Pancreas (tissue), 10 donors: ENCODE measurements at regions not wholly inside any gene's neighbourhood (a gene's known extent, or its start where the extent isn't known, plus 50 kb on each side); places are given as distances from the start of the nearest gene placed in this dataset.

Source experiments
- ATAC-seq, 4 donors: fragments of 200-7000 bp; cut with Tn5 transposase; one replicate each; pipeline versions ENCODE4 v1.8.0 to v1.9.1; 2020; ENCODE audit warnings: mild to moderate bottlenecking in 4 of 4, moderate library complexity in 4 of 4
- DNase-seq, 6 donors: peaks; one replicate each; pipeline ENCODE4 v3.0.0-alpha.2; 2020
- FAIRE-seq: peaks from 2 replicates; lab custom pipeline; 2012; peaks lifted over from hg19 to GRCh38; lab: Jason Lieb, UNC
- H3K27ac ChIP-seq, 4 donors: fragments of 200-600 bp; sonication (generic); 1 replicate in 3 of 4; 2 replicates in 1 of 4; pipeline versions ENCODE4 v1.5.0 to v1.8.0; 2020
- H3K27me3 ChIP-seq, 4 donors: fragments of 200-600 bp; one replicate each; pipeline ENCODE4 v1.8.0; 2021
- H3K36me3 ChIP-seq, 3 donors: fragments of 200-600 bp; sonication (generic) in 1 of 3; one replicate each; pipeline versions ENCODE4 v1.5.0 to v1.8.0; 2020 to 2021
- H3K4me1 ChIP-seq, 3 donors: fragments of 200-600 bp; one replicate each; pipeline ENCODE4 v1.8.0; 2021
- H3K4me3 ChIP-seq, 4 donors: fragments of 200-600 bp; sonication (generic) in 2 of 4; one replicate each; pipeline versions ENCODE4 v1.5.0 to v1.8.0; 2020 to 2021
- H3K9me3 ChIP-seq, 4 donors: fragments of 200-600 bp; one replicate each; pipeline ENCODE4 v1.8.0; 2021
- WGBS, 2 donors: extraction: QIAGEN DNeasy Blood & Tissue Kit; methylation state at CpG; one replicate each; pipeline ENCODE4 v1.1.7; 2013; 5-methylcytosine and 5-hydroxymethylcytosine counted together
- intact Hi-C, 3 donors: fragments of 100-400 bp; cut with DNase I; formaldehyde crosslinking; loops; one replicate each; pipeline versions ENCODE4 v1.11.1 to v1.14.2; 2022
- TF ChIP-seq, protein P1 (sequence below), 4 donors: fragments of 200-600 bp; sonication (generic) in 3 of 4; IDR thresholded peaks; one replicate each; pipeline versions ENCODE4 v1.5.0 to v1.8.0; 2021; ENCODE audit warnings: antibody characterized with exemption in 4 of 4
- donor health status: healthy with polysubstance abuse.
- donor health status: DM: no; HTN: no; CAD: no; lungs with moderate emphysema.
- donor health status: DM: no; HTN: no; CAD: no.
- donor health status: control.
- donor health status: control.
- donor health status: Bipolar disorder and iron deficiency.
- donor health status: DM: yes; HTN: yes; CAD: no.
- donor health status: DM: no; HTN: no; CAD: no.
- donor health status: DM: no; HTN: no; CAD: no.
- donor health status: DM: yes; HTN: yes; CAD: no.

DNA sequence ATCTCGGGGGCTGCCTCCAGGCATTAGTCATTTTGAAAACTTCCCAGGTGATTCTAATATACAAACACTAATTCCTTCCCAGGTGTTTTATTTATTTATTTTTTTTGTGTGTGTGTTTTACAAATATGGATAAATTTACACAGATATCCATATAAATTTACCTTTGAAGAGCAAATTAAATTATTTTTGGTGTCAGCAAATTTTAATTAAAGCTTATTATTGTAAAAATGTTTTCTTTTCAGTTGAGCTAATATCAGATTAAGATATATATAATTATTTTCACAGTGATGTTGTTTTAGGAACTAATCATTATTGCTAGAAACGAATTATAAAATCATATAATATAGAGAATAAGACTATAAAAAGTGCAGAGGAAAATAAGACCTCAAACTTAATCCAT lies 62.0 kb upstream of the FREM3 start:
- 65 to 68% methylated on average over 2 of the region's 2 CpGs for WGBS, 2 donors
- TF ChIP-seq, protein P1, sequence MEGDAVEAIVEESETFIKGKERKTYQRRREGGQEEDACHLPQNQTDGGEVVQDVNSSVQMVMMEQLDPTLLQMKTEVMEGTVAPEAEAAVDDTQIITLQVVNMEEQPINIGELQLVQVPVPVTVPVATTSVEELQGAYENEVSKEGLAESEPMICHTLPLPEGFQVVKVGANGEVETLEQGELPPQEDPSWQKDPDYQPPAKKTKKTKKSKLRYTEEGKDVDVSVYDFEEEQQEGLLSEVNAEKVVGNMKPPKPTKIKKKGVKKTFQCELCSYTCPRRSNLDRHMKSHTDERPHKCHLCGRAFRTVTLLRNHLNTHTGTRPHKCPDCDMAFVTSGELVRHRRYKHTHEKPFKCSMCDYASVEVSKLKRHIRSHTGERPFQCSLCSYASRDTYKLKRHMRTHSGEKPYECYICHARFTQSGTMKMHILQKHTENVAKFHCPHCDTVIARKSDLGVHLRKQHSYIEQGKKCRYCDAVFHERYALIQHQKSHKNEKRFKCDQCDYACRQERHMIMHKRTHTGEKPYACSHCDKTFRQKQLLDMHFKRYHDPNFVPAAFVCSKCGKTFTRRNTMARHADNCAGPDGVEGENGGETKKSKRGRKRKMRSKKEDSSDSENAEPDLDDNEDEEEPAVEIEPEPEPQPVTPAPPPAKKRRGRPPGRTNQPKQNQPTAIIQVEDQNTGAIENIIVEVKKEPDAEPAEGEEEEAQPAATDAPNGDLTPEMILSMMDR (IDR thresholded peaks at IDR 0.05): no peak
- Histone ChIP-seq H3K36me3 (no peaks in the 10 kb centered on the region), H3K9me3 (no peaks in the 10 kb centered on the region), H3K4me3 (no peak overlapping the region), H3K27ac (no peak overlapping the region), H3K4me1 (no peaks in the 10 kb centered on the region), H3K27me3 (no peaks in the 10 kb centered on the region)
- DNase-seq (no peak), ATAC-seq (no peak), FAIRE-seq (no peak)
- intact Hi-C loops: no loop called here
